IMR-90 (cell line): ENCODE measurements at regions not wholly inside any gene's neighbourhood (a gene's known extent, or its start where the extent isn't known, plus 50 kb on each side); places are given as distances from the start of the nearest gene placed in this dataset.

ENCODE experiments used
- ATAC-seq: fragments of 200-7000 bp; cut with Tn5 transposase; 2 replicates; pipeline ENCODE4 v1.9.1; 2020; ENCODE audit warnings: low read depth, mild to moderate bottlenecking, moderate library complexity
- BruUV-seq: library from RNA; stranded (reverse); fragments of 400-500 nt; replicated peaks from 2 replicates; lab custom pipeline; 2021; lab: Mats Ljungman, UMichigan
- CTCF ChIA-PET: fragments of 300-600 bp; formaldehyde crosslinking; extraction: SDS; loops from one replicate; lab custom pipeline; 2021; ENCODE audit warnings: antibody characterized with exemption; lab: Yijun Ruan, JAX
- POLR2A ChIA-PET: fragments of 300-600 bp; sonication (Branson Sonifier 250); formaldehyde crosslinking; loops from one replicate; lab custom pipeline; 2022; ENCODE audit warnings: antibody characterized with exemption; ENCODE audit not compliant: unreplicated experiment; lab: Charles Lee
- DNase-seq: peaks from one replicate; pipeline ENCODE4 v3.0.0; 2013
- H2AFZ ChIP-seq: replicated peaks from 2 replicates; pipeline ENCODE3; 2013; ENCODE audit warnings: low read length, mild to moderate bottlenecking; ENCODE audit not compliant: poor library complexity
- H2AK5ac ChIP-seq: 2 replicates; pipeline ENCODE4 v1.6.1; 2013; ENCODE audit warnings: low read depth, low read length, inconsistent platforms
- H2AK9ac ChIP-seq: replicated peaks from 2 replicates; pipeline ENCODE3; 2013; ENCODE audit warnings: mild to moderate bottlenecking, low read depth, low read length, moderate library complexity; ENCODE audit not compliant: poor library complexity
- H2BK120ac ChIP-seq: 2 replicates; pipeline ENCODE4 v1.6.1; 2013; ENCODE audit warnings: low read depth, low read length, inconsistent platforms
- H2BK15ac ChIP-seq: 3 replicates; pipeline ENCODE4 v1.6.1; 2013; ENCODE audit warnings: low read depth, low read length, inconsistent platforms
- H2BK20ac ChIP-seq: 2 replicates; pipeline ENCODE4 v1.6.1; 2013; ENCODE audit warnings: low read depth, mild to moderate bottlenecking, inconsistent platforms, low read length, moderate library complexity
- H2BK5ac ChIP-seq: 2 replicates; pipeline ENCODE4 v1.6.1; 2013; ENCODE audit warnings: mild to moderate bottlenecking, low read depth, low read length, inconsistent platforms; ENCODE audit not compliant: poor library complexity, severe bottlenecking
- H3K14ac ChIP-seq: replicated peaks from 2 replicates; pipeline ENCODE4 v1.6.1; 2013; ENCODE audit warnings: low read depth, low read length, inconsistent platforms
- H3K18ac ChIP-seq: 2 replicates; pipeline ENCODE4 v1.6.1; 2013; ENCODE audit warnings: low read depth, low read length, control low read depth
- H3K23ac ChIP-seq: 2 replicates; pipeline ENCODE4 v1.6.1; 2013; ENCODE audit warnings: low read depth, low read length, inconsistent platforms
- H3K27ac ChIP-seq: 2 replicates; pipeline ENCODE4 v1.5.1; 2013; ENCODE audit warnings: mild to moderate bottlenecking, control low read depth, low read length; ENCODE audit not compliant: insufficient read depth
- H3K27me3 ChIP-seq: 2 replicates; pipeline ENCODE4 v1.6.1; 2013; ENCODE audit warnings: low read length; ENCODE audit not compliant: control insufficient read depth, insufficient read depth
- H3K36me3 ChIP-seq: 2 replicates; pipeline ENCODE4 v1.6.1; 2013; ENCODE audit warnings: low read length, mixed read lengths; ENCODE audit not compliant: control insufficient read depth, insufficient read depth
- H3K4ac ChIP-seq: 2 replicates; pipeline ENCODE4 v1.6.1; 2013; ENCODE audit warnings: low read depth, low read length, inconsistent platforms
- H3K4me1 ChIP-seq: 2 replicates; pipeline ENCODE4 v1.6.1; 2013; ENCODE audit warnings: low read length, mixed read lengths; ENCODE audit not compliant: control insufficient read depth, insufficient read depth
- H3K4me2 ChIP-seq: 2 replicates; pipeline ENCODE4 v1.6.1; 2013; ENCODE audit warnings: low read depth, mild to moderate bottlenecking, control low read depth, low read length, moderate library complexity
- H3K4me3 ChIP-seq: 2 replicates; pipeline ENCODE4 v1.5.1; 2013; ENCODE audit warnings: low read depth, mild to moderate bottlenecking, control low read depth, low read length, moderate library complexity; ENCODE audit not compliant: insufficient read depth
- H3K56ac ChIP-seq: 2 replicates; pipeline ENCODE4 v1.6.1; 2013; ENCODE audit warnings: low read length, inconsistent platforms; ENCODE audit not compliant: insufficient read depth; ENCODE audit errors: extremely low read depth
- H3K79me1 ChIP-seq, 2 experiments: 2 replicates each; pipeline ENCODE4 v1.6.1; 2013; ENCODE audit warnings: low read length in 2 of 2, inconsistent platforms in 1 of 2, low read depth in 1 of 2
- H3K9ac ChIP-seq: 2 replicates; pipeline ENCODE4 v1.6.1; 2013; ENCODE audit warnings: low read depth, low read length, control low read depth
- H3K9me1 ChIP-seq: 2 replicates; pipeline ENCODE4 v1.6.1; 2013; ENCODE audit warnings: low read length, inconsistent platforms; ENCODE audit not compliant: insufficient read depth
- H3K9me3 ChIP-seq: 2 replicates; pipeline ENCODE4 v1.6.1; 2013; ENCODE audit warnings: low read length; ENCODE audit not compliant: control insufficient read depth, insufficient read depth
- H4K20me1 ChIP-seq: 2 replicates; pipeline ENCODE4 v1.6.1; 2013; ENCODE audit warnings: low read length, inconsistent platforms; ENCODE audit not compliant: insufficient read depth
- H4K5ac ChIP-seq: 2 replicates; pipeline ENCODE4 v1.6.1; 2013; ENCODE audit warnings: mild to moderate bottlenecking, low read depth, low read length, control low read depth
- H4K8ac ChIP-seq, 2 experiments: 2 replicates each; pipeline ENCODE4 v1.6.1; 2013; ENCODE audit warnings: low read depth in 2 of 2, low read length in 2 of 2, control low read depth in 1 of 2, inconsistent platforms in 1 of 2
- H4K91ac ChIP-seq: 2 replicates; pipeline ENCODE4 v1.6.1; 2013; ENCODE audit warnings: low read depth, low read length, inconsistent platforms; ENCODE audit not compliant: insufficient read depth
- BHLHE40 ChIP-seq: fragments of 150-350 bp; IDR thresholded peaks from 2 replicates; pipeline ENCODE4 v1.6.1; 2016; ENCODE audit warnings: mild to moderate bottlenecking, low read depth, low read length
- CEBPB ChIP-seq: IDR thresholded peaks from 2 replicates; pipeline ENCODE4 v1.6.1; 2012; ENCODE audit warnings: low read depth, low read length, improper control_type of control experiment
- CHD1 ChIP-seq: IDR thresholded peaks from 2 replicates; pipeline ENCODE4 v1.6.1; 2012; ENCODE audit warnings: low read depth, low read length, improper control_type of control experiment
- FOS ChIP-seq: fragments of 150-350 bp; IDR thresholded peaks from 2 replicates; pipeline ENCODE4 v1.6.1; 2016; ENCODE audit warnings: low read depth, low read length
- MAZ ChIP-seq: IDR thresholded peaks from 2 replicates; pipeline ENCODE4 v1.6.1; 2012; ENCODE audit warnings: low read depth, mild to moderate bottlenecking, low read length, improper control_type of control experiment, moderate library complexity, borderline replicate concordance
- MXI1 ChIP-seq: IDR thresholded peaks from 2 replicates; pipeline ENCODE4 v1.6.1; 2012; ENCODE audit warnings: low read depth, mild to moderate bottlenecking, low read length, moderate library complexity, borderline replicate concordance
- NFE2L2 ChIP-seq: fragments of 150-350 bp; IDR thresholded peaks from 2 replicates; pipeline ENCODE4 v1.6.1; 2016; ENCODE audit warnings: low read depth, mild to moderate bottlenecking, low read length
- POLR2A ChIP-seq: IDR thresholded peaks from 2 replicates; pipeline ENCODE4 v1.6.1; 2012; ENCODE audit warnings: mild to moderate bottlenecking, low read depth, low read length
- RAD21 ChIP-seq: IDR thresholded peaks from 2 replicates; pipeline ENCODE4 v1.6.1; 2012; ENCODE audit warnings: low read length, improper control_type of control experiment
- RCOR1 ChIP-seq: IDR thresholded peaks from 2 replicates; pipeline ENCODE4 v1.6.1; 2012; ENCODE audit warnings: mild to moderate bottlenecking, low read length, improper control_type of control experiment; ENCODE audit not compliant: insufficient replicate concordance
- RFX5 ChIP-seq: IDR thresholded peaks from 2 replicates; pipeline ENCODE4 v1.8.0; 2012; ENCODE audit warnings: low read depth, mild to moderate bottlenecking, low read length, moderate library complexity
- USF2 ChIP-seq: fragments of 150-350 bp; IDR thresholded peaks from 2 replicates; pipeline ENCODE4 v1.6.1; 2017; ENCODE audit warnings: mild to moderate bottlenecking, antibody characterized with exemption, low read length, low read depth
- WGBS, 2 experiments: methylation state at CpG; one replicate each; pipeline versions ENCODE4 v1.1.5 to v1.1.7; 2013; ENCODE audit warnings: missing lambda C conversion rate in 2 of 2; ENCODE audit not compliant: insufficient read length in 1 of 2; ENCODE audit errors: extremely low coverage in 2 of 2; 5-methylcytosine and 5-hydroxymethylcytosine counted together
- dilution Hi-C: fragments of 300-500 bp; cut with HindIII; formaldehyde crosslinking; loops from one replicate; pipeline ENCODE4 v1.14.3; 2018; ENCODE audit warnings: low sequenced_read_pairs; ENCODE audit not compliant: unreplicated experiment
- in situ Hi-C: fragments of 300-500 bp; cut with MboI; formaldehyde crosslinking; loops from 3 replicates; pipeline ENCODE4 v1.14.3; 2019; ENCODE audit warnings: low sequenced_read_pairs, inconsistent platforms, mixed read lengths
- intact Hi-C: fragments of 100-400 bp; cut with micrococcal nuclease; formaldehyde crosslinking; loops from 2 replicates; pipeline ENCODE4 v1.10.0; 2022
- TF ChIP-seq, protein P1 (sequence below): fragments of 150-350 bp; IDR thresholded peaks from 2 replicates; pipeline ENCODE4 v1.6.1; 2016; ENCODE audit warnings: low read depth, mild to moderate bottlenecking, low read length, moderate library complexity, borderline replicate concordance

- BruUV-seq: no TSS peak
- intact Hi-C loops (no loop called here), in situ Hi-C loops (no loop called here), dilution Hi-C loops (no loop called here)
- Histone ChIP-seq H2BK20ac (no peak overlapping the region), H3K23ac (no peak overlapping the region), H3K9me3 (no peaks in the 10 kb centered on the region), H3K36me3 (no peaks in the 10 kb centered on the region), H2BK15ac (no peak overlapping the region), H3K27me3 (no peaks in the 10 kb centered on the region), H3K9me1 (no peaks in the 10 kb centered on the region), H2BK120ac (no peak overlapping the region), H2AFZ (no peak overlapping the region), H3K18ac (peak overlapping the region; percentile 83; the same call in 1 of the 2 replicates), H3K4me2 (no peak overlapping the region), H4K5ac (no peak overlapping the region), H4K20me1 (no peaks in the 10 kb centered on the region), H3K4ac (no peak overlapping the region), H4K91ac (no peak overlapping the region), H3K79me1 (no peaks in the 10 kb centered on the region), H3K4me3 (no peak overlapping the region), H3K4me1 (0 out of 2 replicates have a peak, but pooled peaks cover 2% of the 10 kb centered on the region), H2AK5ac (peak overlapping the region; percentile 30; the same call in 1 of the 2 replicates), H3K9ac (no peak overlapping the region), H2BK5ac (no peak overlapping the region), H4K8ac (no peak overlapping the region), H2AK9ac (no peak overlapping the region), H3K27ac (no peak overlapping the region), H3K56ac (no peak overlapping the region), H3K14ac (no peak overlapping the region)
- DNase-seq: no peak
- ATAC-seq: no peak
- ChIA-PET POLR2A (no interaction called here), CTCF (no interaction called here)
- TF ChIP-seq RFX5 (no peak), MAZ (no peak), CEBPB (no peak), POLR2A (no peak), BHLHE40 (no peak), RCOR1 (no peak), FOS (no peak), NFE2L2 (no peak), MXI1 (no peak), USF2 (no peak), CHD1 (no peak), RAD21 (no peak)
- TF ChIP-seq, protein P1, sequence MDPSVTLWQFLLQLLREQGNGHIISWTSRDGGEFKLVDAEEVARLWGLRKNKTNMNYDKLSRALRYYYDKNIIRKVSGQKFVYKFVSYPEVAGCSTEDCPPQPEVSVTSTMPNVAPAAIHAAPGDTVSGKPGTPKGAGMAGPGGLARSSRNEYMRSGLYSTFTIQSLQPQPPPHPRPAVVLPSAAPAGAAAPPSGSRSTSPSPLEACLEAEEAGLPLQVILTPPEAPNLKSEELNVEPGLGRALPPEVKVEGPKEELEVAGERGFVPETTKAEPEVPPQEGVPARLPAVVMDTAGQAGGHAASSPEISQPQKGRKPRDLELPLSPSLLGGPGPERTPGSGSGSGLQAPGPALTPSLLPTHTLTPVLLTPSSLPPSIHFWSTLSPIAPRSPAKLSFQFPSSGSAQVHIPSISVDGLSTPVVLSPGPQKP: no peak
- no CpG with 5 or more reads among the region's 4 CpGs for WGBS, 2 experiments
These were observed 117.0 kb upstream of the GAS1 start for GRCh38 chr9:87064311-87064710.
